ENCODE measurements at regions not wholly inside any gene's neighbourhood (a gene's known extent, or its start where the extent isn't known, plus 50 kb on each side); places are given as distances from the start of the nearest gene placed in this dataset.

- no peak for TF ChIP-seq ZBTB26 (CRISPR knock-in tag; IDR thresholded peaks at IDR 0.05; ENCODE audit: borderline replicate concordance)
- no peak for TF ChIP-seq JUN (CRISPR knock-in tag; IDR thresholded peaks at IDR 0.05)
- TF ChIP-seq RXRA (CRISPR knock-in tag; IDR thresholded peaks at IDR 0.05), result no peak; the same call in 1 of the 2 replicates
- TF ChIP-seq ZNF503 (CRISPR knock-in tag; IDR thresholded peaks at IDR 0.05), result no peak
- TF ChIP-seq ZNF496 (CRISPR knock-in tag; IDR thresholded peaks at IDR 0.05; ENCODE audit: insufficient replicate concordance), result no peak
- TF ChIP-seq NFIB (CRISPR knock-in tag; IDR thresholded peaks at IDR 0.05; ENCODE audit: borderline replicate concordance), result no peak
- TF ChIP-seq NCOA5 (CRISPR knock-in tag; IDR thresholded peaks at IDR 0.05), result no peak
- TF ChIP-seq FOXK2 (IDR thresholded peaks at IDR 0.05), result no peak
- TF ChIP-seq PHF21A (CRISPR knock-in tag; IDR thresholded peaks at IDR 0.05), result peak; percentile 48; the same call in 1 of the 2 replicates
- no peak for TF ChIP-seq ARHGAP35 (CRISPR knock-in tag; IDR thresholded peaks at IDR 0.05; ENCODE audit: borderline replicate concordance)
- TF ChIP-seq ZBTB37 (CRISPR knock-in tag; IDR thresholded peaks at IDR 0.05), result no peak
- no peak for TF ChIP-seq ATF7-NPFF (CRISPR knock-in tag; IDR thresholded peaks at IDR 0.05; ENCODE audit: low read depth)
- no peak for TF ChIP-seq ZNF205 (CRISPR knock-in tag; IDR thresholded peaks at IDR 0.05)
- no peak for TF ChIP-seq FOXP1 (IDR thresholded peaks at IDR 0.05)
- TF ChIP-seq FOXP1 (CRISPR knock-in tag; IDR thresholded peaks at IDR 0.05), result peak; percentile 72
- TF ChIP-seq JARID2 (CRISPR knock-in tag; IDR thresholded peaks at IDR 0.05; ENCODE audit: insufficient replicate concordance), result no peak
- TF ChIP-seq SAP130 (CRISPR knock-in tag; IDR thresholded peaks at IDR 0.05; ENCODE audit: low read depth), result 0 out of 2 replicates have a peak, but pooled peaks have one; percentile 13
- no peak for TF ChIP-seq ZNF317 (CRISPR knock-in tag; IDR thresholded peaks at IDR 0.05)
- no peak for TF ChIP-seq DNMT3B (CRISPR knock-in tag; conservative IDR thresholded peaks at IDR 0.05)
- TF ChIP-seq ZBTB1 (CRISPR knock-in tag; IDR thresholded peaks at IDR 0.05; ENCODE audit: borderline replicate concordance), result no peak
- no peak for TF ChIP-seq KDM3A (CRISPR knock-in tag; IDR thresholded peaks at IDR 0.05; ENCODE audit: low read depth)
- TF ChIP-seq ELF3 (CRISPR knock-in tag; IDR thresholded peaks at IDR 0.05), result no peak; the same call in 1 of the 2 replicates
- peak; percentile 42; the same call in 1 of the 2 replicates for TF ChIP-seq PHF8 (CRISPR knock-in tag; IDR thresholded peaks at IDR 0.05)
These were observed 219.8 kb upstream of the STXBP5 start (continued) for GRCh38 chr6:146984251-146984924.
